HepG2 (cell line): ENCODE measurements at regions not wholly inside any gene's neighbourhood (a gene's known extent, or its start where the extent isn't known, plus 50 kb on each side); places are given as distances from the start of the nearest gene placed in this dataset.

Experiments
- ATAC-seq: fragments of 200-7000 bp; cut with Tn5 transposase; 3 replicates; pipeline ENCODE4 v1.9.1; 2020; ENCODE audit warnings: mild to moderate bottlenecking, moderate library complexity
- BruUV-seq: library from RNA; stranded (reverse); fragments of 400-500 nt; replicated peaks from 2 replicates; lab custom pipeline; 2021; lab: Mats Ljungman, UMichigan
- CTCF ChIA-PET: fragments of 300-600 bp; formaldehyde crosslinking; extraction: SDS; loops from one replicate; lab custom pipeline; 2021; ENCODE audit warnings: low total read pairs, inconsistent platforms, low intra/inter-chr PET ratio; lab: Yijun Ruan, JAX
- POLR2A ChIA-PET: fragments of 350-600 bp; sonication (Branson Sonifier 250); formaldehyde crosslinking; loops from one replicate; lab custom pipeline; 2020; ENCODE audit warnings: antibody characterized with exemption, inconsistent platforms; lab: Yijun Ruan, JAX
- DNase-seq: peaks from one replicate; pipeline ENCODE4 v3.0.0-alpha.2; 2015; ENCODE audit warnings: low spot score
- FAIRE-seq: peaks from 3 replicates; lab custom pipeline; 2011; peaks lifted over from hg19 to GRCh38; lab: Jason Lieb, UNC
- H2AFZ ChIP-seq: one replicate; pipeline ENCODE4 v1.6.1; 2011; ENCODE audit warnings: low read length, inconsistent platforms
- H3K27ac ChIP-seq: fragments of 300-600 bp; 3 replicates; pipeline ENCODE4 v1.8.0; 2011; ENCODE audit warnings: mixed run types, mild to moderate bottlenecking, mixed read lengths, low read length, inconsistent platforms; ENCODE audit not compliant: insufficient read depth; ENCODE audit errors: extremely low read length
- H3K27me3 ChIP-seq, 2 experiments: fragments of 200-600 bp in 1 of 2; 2 replicates in 1 of 2; 3 replicates in 1 of 2; pipeline versions ENCODE4 v1.6.0 to v1.8.0; 2011; ENCODE audit warnings: low read length in 2 of 2, mild to moderate bottlenecking in 2 of 2, moderate library complexity in 2 of 2, inconsistent platforms in 1 of 2; ENCODE audit not compliant: insufficient read depth in 2 of 2, control insufficient read depth in 1 of 2
- H3K36me3 ChIP-seq, 2 experiments: fragments of 200-600 bp in 1 of 2; replicated peaks in 1 of 2; 2 replicates in 1 of 2; 3 replicates in 1 of 2; pipeline versions ENCODE4 v1.5.1 to v1.8.0; 2011; ENCODE audit warnings: low read length in 2 of 2, inconsistent platforms in 1 of 2; ENCODE audit not compliant: insufficient read depth in 2 of 2, control insufficient read depth in 1 of 2
- H3K4me1 ChIP-seq: 2 replicates; pipeline ENCODE4 v1.5.1; 2012; ENCODE audit warnings: low read length, inconsistent platforms; ENCODE audit not compliant: insufficient read depth
- H3K4me2 ChIP-seq: 2 replicates; pipeline ENCODE4 v1.6.0; 2011; ENCODE audit warnings: low read depth, low read length, inconsistent platforms
- H3K4me3 ChIP-seq, 3 experiments: fragments of 200-600 bp in 1 of 3; sonication (generic), shearing (Covaris generic) in 1 of 3; replicated peaks in 1 of 3; 2 replicates each; pipeline ENCODE4 v1.5.1; 2011 to 2016; ENCODE audit warnings: low read length in 3 of 3, inconsistent platforms in 2 of 3, low read depth in 2 of 3, mild to moderate bottlenecking in 2 of 3, control low read depth in 1 of 3, mixed read lengths in 1 of 3; ENCODE audit not compliant: insufficient read depth in 1 of 3
- H3K79me2 ChIP-seq: one replicate; pipeline ENCODE4 v1.6.1; 2011; ENCODE audit warnings: low read length, inconsistent platforms; ENCODE audit not compliant: insufficient read depth
- H3K9ac ChIP-seq: 2 replicates; pipeline ENCODE4 v1.6.0; 2011; ENCODE audit warnings: mild to moderate bottlenecking, low read depth, low read length, inconsistent platforms; ENCODE audit not compliant: insufficient read depth
- H3K9me3 ChIP-seq: 2 replicates; pipeline ENCODE4 v1.5.1; 2012; ENCODE audit warnings: mild to moderate bottlenecking, low read length
- H4K20me1 ChIP-seq: 2 replicates; pipeline ENCODE4 v1.6.0; 2011; ENCODE audit warnings: inconsistent platforms, mild to moderate bottlenecking, low read length, moderate library complexity; ENCODE audit not compliant: insufficient read depth
- CEBPB ChIP-seq: IDR thresholded peaks from 2 replicates; pipeline ENCODE4 v1.6.1; 2011; ENCODE audit warnings: low read depth, low read length, improper control_type of control experiment, borderline replicate concordance
- FOXP4 ChIP-seq: sonication (generic); formaldehyde crosslinking; IDR thresholded peaks from 2 replicates; pipeline ENCODE4 v1.4.0; 2020; ENCODE audit warnings: missing genetic modification reagents
- NFAT5 ChIP-seq: sonication (generic); formaldehyde crosslinking; IDR thresholded peaks from 2 replicates; pipeline ENCODE4 v1.4.0; 2020; ENCODE audit warnings: missing genetic modification reagents
- NPAS2 ChIP-seq: sonication (generic); formaldehyde crosslinking; IDR thresholded peaks from 2 replicates; pipeline ENCODE4 v1.8.0; 2022; ENCODE audit warnings: mild to moderate bottlenecking, missing genetic modification reagents, borderline replicate concordance
- RARG ChIP-seq: sonication (generic); formaldehyde crosslinking; IDR thresholded peaks from 2 replicates; pipeline ENCODE4 v1.4.0; 2020; ENCODE audit warnings: low read depth, mild to moderate bottlenecking, missing genetic modification reagents
- SOX6 ChIP-seq, 2 experiments: fragments of 450-650 bp in 1 of 2; sonication (generic) in 1 of 2; formaldehyde crosslinking in 1 of 2; IDR thresholded peaks; 2 replicates each; pipeline versions ENCODE4 v1.4.0 to v1.6.1; 2017 to 2020; ENCODE audit warnings: antibody characterized with exemption in 1 of 2, mild to moderate bottlenecking in 1 of 2, missing genetic modification reagents in 1 of 2
- ZNF281 ChIP-seq: sonication (generic); formaldehyde crosslinking; IDR thresholded peaks from 2 replicates; pipeline ENCODE4 v1.4.0; 2020; ENCODE audit warnings: missing genetic modification reagents, borderline replicate concordance
- ZNF44 ChIP-seq: sonication (generic); formaldehyde crosslinking; IDR thresholded peaks from 2 replicates; pipeline ENCODE4 v1.5.1; 2020; ENCODE audit warnings: mild to moderate bottlenecking, missing genetic modification reagents
- ZNF616 ChIP-seq: sonication (generic); formaldehyde crosslinking; IDR thresholded peaks from 2 replicates; pipeline ENCODE4 v1.5.0; 2020; ENCODE audit warnings: low read depth, mild to moderate bottlenecking, missing genetic modification reagents
- ZNF740 ChIP-seq: sonication (generic); formaldehyde crosslinking; IDR thresholded peaks from 2 replicates; pipeline ENCODE4 v1.4.0; 2020; ENCODE audit warnings: missing genetic modification reagents
- WGBS: methylation state at CpG from one replicate; pipeline ENCODE4 v1.1.6; 2017; ENCODE audit warnings: low lambda C conversion rate; 5-methylcytosine and 5-hydroxymethylcytosine counted together
- in situ Hi-C: cut with HindIII; loops from 2 replicates; pipeline ENCODE4 v1.10.0; 2017; ENCODE audit warnings: low pct_unique_long_range_greater_than_20kb; ENCODE audit not compliant: extremely low pct_ligation_motif_present
- intact Hi-C: fragments of 100-400 bp; cut with micrococcal nuclease; formaldehyde crosslinking; loops from one replicate; pipeline ENCODE4 v1.10.0; 2022; ENCODE audit not compliant: unreplicated experiment

- no peaks in the 10 kb centered on the region for H4K20me1 ChIP-seq
- H3K36me3 ChIP-seq, result no peaks in the 10 kb centered on the region
- DNase-seq (no peak), FAIRE-seq (no peak), ATAC-seq (peak; percentile 73)
- no peaks in the 10 kb centered on the region for H3K4me1 ChIP-seq
- H3K27ac ChIP-seq, result no peak overlapping the region
- intact Hi-C loops, result no loop called here
- H3K4me2 ChIP-seq, result no peak overlapping the region
- in situ Hi-C loops, result no loop called here
- ChIA-PET POLR2A (no interaction called here), CTCF (no interaction called here)
- peaks cover 3 to 7% of the 10 kb centered on the region in 2 experiments; a peak in 4 of 5 replicates for H3K27me3 ChIP-seq
- H3K9ac ChIP-seq, result no peak overlapping the region
- H3K4me3 ChIP-seq, result no peak overlapping the region
- H2AFZ ChIP-seq, result no peak overlapping the region
- WGBS, result 16% methylated on average over 4 of the region's 7 CpGs
- peaks cover 11% of the 10 kb centered on the region for H3K9me3 ChIP-seq
- BruUV-seq, result no TSS peak
- H3K79me2 ChIP-seq, result no peaks in the 10 kb centered on the region
- TF ChIP-seq FOXP4 (CRISPR knock-in tag) (no peak), SOX6 (IDR thresholded peaks at IDR 0.05) (no peak), SOX6 (CRISPR knock-in tag; IDR thresholded peaks at IDR 0.05) (no peak), NPAS2 (CRISPR knock-in tag) (no peak), ZNF616 (CRISPR knock-in tag) (no peak), ZNF44 (CRISPR knock-in tag) (no peak), NFAT5 (CRISPR knock-in tag) (no peak), RARG (CRISPR knock-in tag) (no peak), ZNF740 (CRISPR knock-in tag) (no peak), ZNF281 (CRISPR knock-in tag) (no peak), CEBPB (no peak)
Measured at GRCh38 chr19:29393915-29394460, 131.8 kb upstream of the VSTM2B start.
